HG03095 (cell line): ENCODE measurements at regions not wholly inside any gene's neighbourhood (a gene's known extent, or its start where the extent isn't known, plus 50 kb on each side); places are given as distances from the start of the nearest gene placed in this dataset.

Source experiments
- ATAC-seq: cut with Tn5 transposase; IDR thresholded peaks from one replicate; pipeline ENCODE4 v1.9.1; 2021; ENCODE audit warnings: moderate library complexity; ENCODE audit not compliant: unreplicated experiment

- ATAC-seq = no peak
These were observed 701.6 kb downstream of the KCNA4 start for GRCh38 chr11:29315275-29315674.

GRCh38 chr11:29314211-29314610 lies 702.6 kb downstream of the KCNA4 start:
- no peak for ATAC-seq

- ATAC-seq = no peak
These were observed 704.0 kb downstream of the KCNA4 start for GRCh38 chr11:29312812-29313211.

- no peak for ATAC-seq
These were observed 706.0 kb downstream of the KCNA4 start for GRCh38 chr11:29310725-29311342.

- no peak for ATAC-seq
These were observed 706.8 kb downstream of the KCNA4 start for GRCh38 chr11:29309992-29310391.

- no peak for ATAC-seq
These were observed 710.3 kb downstream of the KCNA4 start for GRCh38 chr11:29306527-29306926.

- no peak for ATAC-seq
These were observed 711.2 kb downstream of the KCNA4 start for GRCh38 chr11:29305456-29306232.

GRCh38 chr11:29300420-29300819 lies 716.4 kb downstream of the KCNA4 start:
- no peak for ATAC-seq

- no peak for ATAC-seq
These were observed 720.1 kb downstream of the KCNA4 start for GRCh38 chr11:29296680-29297079.

- ATAC-seq = peak; percentile 90
These were observed 723.0 kb downstream of the KCNA4 start for GRCh38 chr11:29293825-29294224.

- no peak for ATAC-seq
These were observed 734.7 kb downstream of the KCNA4 start for GRCh38 chr11:29282088-29282487.

- ATAC-seq = no peak
These were observed 735.5 kb downstream of the KCNA4 start for GRCh38 chr11:29281271-29281777.

- no peak for ATAC-seq
These were observed 736.4 kb downstream of the KCNA4 start for GRCh38 chr11:29280452-29280851.

GRCh38 chr11:29279716-29280115 lies 737.1 kb downstream of the KCNA4 start:
- no peak for ATAC-seq

- ATAC-seq = no peak
These were observed 744.7 kb downstream of the KCNA4 start for GRCh38 chr11:29272019-29272654.

- ATAC-seq = no peak
These were observed 745.2 kb downstream of the KCNA4 start for GRCh38 chr11:29271616-29272015.

- no peak for ATAC-seq
These were observed 748.1 kb downstream of the KCNA4 start for GRCh38 chr11:29268733-29269132.

- no peak for ATAC-seq
These were observed 751.0 kb downstream of the KCNA4 start for GRCh38 chr11:29265792-29266191.

GRCh38 chr11:29265381-29265780 lies 751.4 kb downstream of the KCNA4 start:
- ATAC-seq = no peak

- no peak for ATAC-seq
These were observed 752.7 kb downstream of the KCNA4 start for GRCh38 chr11:29263971-29264682.

GRCh38 chr11:29261831-29262230 lies 755.0 kb downstream of the KCNA4 start:
- ATAC-seq = no peak
